ENCODE measurements at regions not wholly inside any gene's neighbourhood (a gene's known extent, or its start where the extent isn't known, plus 50 kb on each side); places are given as distances from the start of the nearest gene placed in this dataset.

- no peak for DNase-seq (ENCODE audit: extremely low spot score)
- ChIA-PET CTCF (no interaction called here), POLR2A (no interaction called here)
- TF ChIP-seq ARNT (IDR thresholded peaks at IDR 0.05) (no peak), ELF4 (IDR thresholded peaks at IDR 0.05) (no peak), LEF1 (IDR thresholded peaks at IDR 0.05; ENCODE audit: borderline replicate concordance) (no peak)
Observed at GRCh38 chrX:97751016-97751415, 867.3 kb downstream of the RPA4 start.

GRCh38 chrX:97751735-97752134 lies 868.0 kb downstream of the RPA4 start:
- POLR2A ChIA-PET, result no interaction called here
- CTCF ChIA-PET, result no interaction called here
- TF ChIP-seq ZNF384 (IDR thresholded peaks at IDR 0.05), result no peak
- no peak for TF ChIP-seq SP1 (IDR thresholded peaks at IDR 0.05)
- no peak for TF ChIP-seq ELF4 (IDR thresholded peaks at IDR 0.05)
- TF ChIP-seq CTBP1 (IDR thresholded peaks at IDR 0.05; ENCODE audit: borderline replicate concordance), result no peak
- TF ChIP-seq L3MBTL2 (conservative IDR thresholded peaks at IDR 0.05), result no peak
- TF ChIP-seq NFRKB (IDR thresholded peaks at IDR 0.05), result no peak
- TF ChIP-seq FOXM1 (IDR thresholded peaks at IDR 0.05; ENCODE audit: borderline replicate concordance), result no peak
- no peak for DNase-seq (ENCODE audit: extremely low spot score)

GRCh38 chrX:97756879-97757278 lies 873.2 kb downstream of the RPA4 start:
- ChIA-PET CTCF (no interaction called here), POLR2A (no interaction called here)
- TF ChIP-seq TARDBP (IDR thresholded peaks at IDR 0.05) (no peak), PKNOX1 (IDR thresholded peaks at IDR 0.05) (no peak), FOXM1 (IDR thresholded peaks at IDR 0.05; ENCODE audit: borderline replicate concordance) (no peak)
- no peak for DNase-seq (ENCODE audit: extremely low spot score)

GRCh38 chrX:97763391-97763790 lies 879.7 kb downstream of the RPA4 start:
- no peak for TF ChIP-seq FOXA1 (IDR thresholded peaks at IDR 0.05)
- no peak for TF ChIP-seq SUZ12 (IDR thresholded peaks at IDR 0.05)
- no peak for TF ChIP-seq L3MBTL2 (conservative IDR thresholded peaks at IDR 0.05)
- TF ChIP-seq CTBP1 (IDR thresholded peaks at IDR 0.05; ENCODE audit: borderline replicate concordance), result no peak
- no peak for TF ChIP-seq BHLHE40 (IDR thresholded peaks at IDR 0.05; ENCODE audit: borderline replicate concordance)
- TF ChIP-seq FOXK2 (IDR thresholded peaks at IDR 0.05), result no peak
- TF ChIP-seq SP1 (IDR thresholded peaks at IDR 0.05), result no peak
- TF ChIP-seq NFRKB (IDR thresholded peaks at IDR 0.05), result no peak
- TF ChIP-seq ZNF384 (IDR thresholded peaks at IDR 0.05), result no peak
- TF ChIP-seq LEF1 (IDR thresholded peaks at IDR 0.05; ENCODE audit: borderline replicate concordance), result no peak
- no peak for TF ChIP-seq HDGF (IDR thresholded peaks at IDR 0.05; ENCODE audit: borderline replicate concordance)
- TF ChIP-seq ELF4 (IDR thresholded peaks at IDR 0.05), result no peak
- no peak for TF ChIP-seq TARDBP (IDR thresholded peaks at IDR 0.05)
- no peak for TF ChIP-seq PKNOX1 (IDR thresholded peaks at IDR 0.05)
- ChIA-PET CTCF (no interaction called here), POLR2A (no interaction called here)
- DNase-seq (ENCODE audit: extremely low spot score), result no peak

GRCh38 chrX:97763981-97764380 lies 880.3 kb downstream of the RPA4 start:
- no peak for DNase-seq (ENCODE audit: extremely low spot score)
- POLR2A ChIA-PET, result no interaction called here
- CTCF ChIA-PET, result no interaction called here
- TF ChIP-seq TARDBP (IDR thresholded peaks at IDR 0.05), result no peak
- no peak for TF ChIP-seq FOXM1 (IDR thresholded peaks at IDR 0.05; ENCODE audit: borderline replicate concordance)
- no peak for TF ChIP-seq FOXA1 (IDR thresholded peaks at IDR 0.05)
- no peak for TF ChIP-seq SUZ12 (IDR thresholded peaks at IDR 0.05)
- no peak for TF ChIP-seq ZNF384 (IDR thresholded peaks at IDR 0.05)
- TF ChIP-seq L3MBTL2 (conservative IDR thresholded peaks at IDR 0.05), result no peak
- no peak for TF ChIP-seq LEF1 (IDR thresholded peaks at IDR 0.05; ENCODE audit: borderline replicate concordance)
- no peak for TF ChIP-seq CTBP1 (IDR thresholded peaks at IDR 0.05; ENCODE audit: borderline replicate concordance)
- no peak for TF ChIP-seq ELF4 (IDR thresholded peaks at IDR 0.05)
- TF ChIP-seq SP1 (IDR thresholded peaks at IDR 0.05), result no peak
- no peak for TF ChIP-seq HDGF (IDR thresholded peaks at IDR 0.05; ENCODE audit: borderline replicate concordance)
- no peak for TF ChIP-seq FOXK2 (IDR thresholded peaks at IDR 0.05)
- TF ChIP-seq BHLHE40 (IDR thresholded peaks at IDR 0.05; ENCODE audit: borderline replicate concordance), result no peak
- no peak for TF ChIP-seq PKNOX1 (IDR thresholded peaks at IDR 0.05)
- TF ChIP-seq ARNT (IDR thresholded peaks at IDR 0.05), result no peak
- no peak for TF ChIP-seq NFRKB (IDR thresholded peaks at IDR 0.05)

- no peak for DNase-seq (ENCODE audit: extremely low spot score)
- TF ChIP-seq FOXA1 (IDR thresholded peaks at IDR 0.05), result no peak
- TF ChIP-seq PKNOX1 (IDR thresholded peaks at IDR 0.05), result no peak
- TF ChIP-seq LEF1 (IDR thresholded peaks at IDR 0.05; ENCODE audit: borderline replicate concordance), result no peak
- no peak for TF ChIP-seq SP1 (IDR thresholded peaks at IDR 0.05)
- no peak for TF ChIP-seq HDGF (IDR thresholded peaks at IDR 0.05; ENCODE audit: borderline replicate concordance)
- no peak for TF ChIP-seq L3MBTL2 (conservative IDR thresholded peaks at IDR 0.05)
- no peak for TF ChIP-seq ELF4 (IDR thresholded peaks at IDR 0.05)
- CTCF ChIA-PET, result interaction anchor here (0.7 kb wide), 1 partner anchor 12 kb away, joined by 4 read pairs; no protein-coding TSS in a partner anchor
- POLR2A ChIA-PET, result no interaction called here
Observed at GRCh38 chrX:97766501-97767095, 882.9 kb downstream of the RPA4 start.
